K562 (cell line): ENCODE measurements at regions not wholly inside any gene's neighbourhood (a gene's known extent, or its start where the extent isn't known, plus 50 kb on each side); places are given as distances from the start of the nearest gene placed in this dataset.

Experiments used
- ATAC-seq: fragments of 200-7000 bp; cut with Tn5 transposase; 3 replicates; pipeline ENCODE4 v1.9.1; 2020; ENCODE audit warnings: moderate library complexity
- BruUV-seq: library from RNA; stranded (reverse); fragments of 400-500 nt; replicated peaks from 2 replicates; lab custom pipeline; 2021; lab: Mats Ljungman, UMichigan
- CTCF ChIA-PET: fragments of 300-600 bp; formaldehyde crosslinking; extraction: SDS; loops from one replicate; lab custom pipeline; 2021; ENCODE audit warnings: low intra/inter-chr PET ratio; lab: Yijun Ruan, JAX
- POLR2A ChIA-PET: fragments of 300-600, 350-650 bp; sonication (Branson Sonifier 250); formaldehyde crosslinking; extraction: SDS; loops from one replicate; lab custom pipeline; 2021; ENCODE audit warnings: antibody characterized with exemption, inconsistent platforms; lab: Yijun Ruan, JAX
- DNase-seq, 4 experiments: peaks; one replicate each; pipeline versions ENCODE4 v3.0.0 to v3.0.0-alpha.2; 2011 to 2018; ENCODE audit warnings: low spot score in 3 of 4, mixed read lengths in 3 of 4; ENCODE audit errors: extremely low read depth in 1 of 4
- FAIRE-seq: peaks from 2 replicates; lab custom pipeline; 2011; peaks lifted over from hg19 to GRCh38; lab: Jason Lieb, UNC
- H2AFZ ChIP-seq: 2 replicates; pipeline ENCODE4 v1.6.0; 2011; ENCODE audit warnings: low read depth, low read length, control low read depth, inconsistent platforms
- H3K27ac ChIP-seq: fragments of 200-600 bp; 3 replicates; pipeline ENCODE4 v1.8.0; 2011; ENCODE audit warnings: low read depth, mild to moderate bottlenecking, control low read depth, inconsistent platforms, low read length, moderate library complexity, mixed read lengths; ENCODE audit errors: extremely low read depth
- H3K27me3 ChIP-seq, 2 experiments: fragments of 300-600 bp in 1 of 2; 2 replicates in 1 of 2; 3 replicates in 1 of 2; pipeline versions ENCODE4 v1.6.0 to v1.8.0; 2011; ENCODE audit warnings: inconsistent platforms in 2 of 2, low read length in 2 of 2, mild to moderate bottlenecking in 1 of 2, mixed read lengths in 1 of 2, moderate library complexity in 1 of 2; ENCODE audit not compliant: control insufficient read depth in 2 of 2, insufficient read depth in 2 of 2
- H3K36me3 ChIP-seq: fragments of 300-600 bp; 3 replicates; pipeline ENCODE4 v1.8.0; 2011; ENCODE audit warnings: mild to moderate bottlenecking, low read length, inconsistent platforms; ENCODE audit not compliant: control insufficient read depth, insufficient read depth
- H3K4me1 ChIP-seq, 2 experiments: fragments of 200-600 bp in 1 of 2; replicated peaks in 1 of 2; 2 replicates in 1 of 2; 3 replicates in 1 of 2; pipeline versions ENCODE4 v1.5.1 to v1.8.0; 2011; ENCODE audit warnings: inconsistent platforms in 2 of 2, low read length in 2 of 2, mild to moderate bottlenecking in 1 of 2, mixed read lengths in 1 of 2, moderate library complexity in 1 of 2; ENCODE audit not compliant: control insufficient read depth in 2 of 2, insufficient read depth in 2 of 2
- H3K4me2 ChIP-seq: 2 replicates; pipeline ENCODE4 v1.6.1; 2011; ENCODE audit warnings: low read length, control low read depth, inconsistent platforms, mixed read lengths; ENCODE audit not compliant: insufficient read depth
- H3K4me3 ChIP-seq: fragments of 200-600 bp; sonication (generic), shearing (Covaris generic); 2 replicates; pipeline ENCODE4 v1.5.1; 2016; ENCODE audit warnings: control low read depth, inconsistent platforms
- H3K79me2 ChIP-seq: fragments of 200-600 bp; 3 replicates; pipeline ENCODE4 v1.8.0; 2011; ENCODE audit warnings: low read length, inconsistent platforms; ENCODE audit not compliant: control insufficient read depth, insufficient read depth
- H3K9ac ChIP-seq, 2 experiments: 2 replicates each; pipeline versions ENCODE4 v1.6.0 to v1.6.1; 2011; ENCODE audit warnings: low read depth in 2 of 2, low read length in 2 of 2, control low read depth in 1 of 2, inconsistent platforms in 1 of 2, mild to moderate bottlenecking in 1 of 2, mixed read lengths in 1 of 2; ENCODE audit not compliant: insufficient read depth in 1 of 2
- H3K9me1 ChIP-seq: one replicate; pipeline ENCODE4 v1.6.0; 2011; ENCODE audit warnings: inconsistent platforms, mild to moderate bottlenecking, low read length, moderate library complexity; ENCODE audit not compliant: control insufficient read depth, insufficient read depth
- H3K9me3 ChIP-seq: replicated peaks from 2 replicates; pipeline ENCODE4 v1.5.1; 2011; ENCODE audit warnings: low read depth, low read length, inconsistent platforms; ENCODE audit not compliant: control insufficient read depth, insufficient read depth
- H4K20me1 ChIP-seq: replicated peaks from 2 replicates; pipeline ENCODE4 v1.6.1; 2011; ENCODE audit warnings: low read length, inconsistent platforms, mixed read lengths; ENCODE audit not compliant: control insufficient read depth, insufficient read depth
- BCL6 ChIP-seq: fragments of 250-450 bp; sonication (Bioruptor Pico); IDR thresholded peaks from 2 replicates; pipeline ENCODE4 v1.4.0; 2020
- KDM1A ChIP-seq, 2 experiments: fragments of 450-650 bp; IDR thresholded peaks; 2 replicates each; pipeline ENCODE4 v1.6.1; 2016; ENCODE audit warnings: mild to moderate bottlenecking in 2 of 2
- KLF1 ChIP-seq: fragments of 450-650 bp; IDR thresholded peaks from 2 replicates; pipeline ENCODE4 v1.6.1; 2016; ENCODE audit warnings: missing genetic modification characterization, missing compliant biosample characterization
- WGBS: fragments of 100-300 bp; shearing (Covaris generic); methylation state at CpG from one replicate; pipeline ENCODE4 v1.1.6; 2016; ENCODE audit warnings: low coverage, mixed read lengths; ENCODE audit not compliant: insufficient coverage; ENCODE audit errors: missing lambda C conversion rate; 5-methylcytosine and 5-hydroxymethylcytosine counted together
- in situ Hi-C: fragments of 300-500 bp; cut with MboI; formaldehyde crosslinking; loops from 4 replicates; pipeline ENCODE4 v1.15.0; 2018; ENCODE audit warnings: inconsistent platforms, mixed read lengths
- intact Hi-C: fragments of 100-400 bp; cut with micrococcal nuclease; formaldehyde crosslinking; loops from 2 replicates; pipeline ENCODE4 v1.14.2; 2022
- TF ChIP-seq, protein P1 (sequence below), 2 experiments: fragments of 450-650 bp in 1 of 2; sonication (generic) in 1 of 2; formaldehyde crosslinking; conservative IDR thresholded peaks; 2 replicates each; pipeline versions ENCODE4 v1.4.0 to v1.8.1; 2020 to 2022; ENCODE audit warnings: mild to moderate bottlenecking in 1 of 2, missing genetic modification reagents in 1 of 2
- TF ChIP-seq, protein P2 (sequence below): fragments of 250-450 bp; sonication (Bioruptor Pico); IDR thresholded peaks from 2 replicates; pipeline ENCODE4 v1.6.1; 2021; ENCODE audit warnings: mild to moderate bottlenecking

DNA sequence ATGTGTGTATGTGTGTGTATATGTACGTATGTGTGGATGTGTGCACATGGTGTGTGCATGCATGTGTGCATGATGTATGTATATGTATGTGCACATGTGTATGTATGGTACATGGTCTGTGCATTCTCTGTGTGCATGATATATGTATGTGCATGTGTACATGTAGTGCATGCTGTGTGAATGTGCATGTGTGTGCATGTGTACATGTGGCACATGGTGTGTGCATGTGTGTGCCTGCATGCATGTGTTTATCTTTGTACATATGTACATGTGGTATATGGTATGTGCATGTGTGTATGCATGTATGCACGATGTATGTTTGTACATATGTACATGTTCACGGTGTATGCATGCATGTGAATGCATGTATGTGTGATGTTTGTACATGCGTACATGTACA, 383.7 kb downstream of the TYW1 start:
- Histone ChIP-seq H3K9me1 (no peaks in the 10 kb centered on the region), H3K9ac (no peak overlapping the region), H3K4me3 (no peak overlapping the region), H3K9me3 (peaks cover 8% of the 10 kb centered on the region), H2AFZ (no peak overlapping the region), H4K20me1 (no peaks in the 10 kb centered on the region), H3K4me2 (no peak overlapping the region), H3K4me1 (no peaks in the 10 kb centered on the region; a peak in 1 of 5 replicates), H3K36me3 (no peaks in the 10 kb centered on the region), H3K79me2 (no peaks in the 10 kb centered on the region), H3K27ac (no peak overlapping the region), H3K27me3 (peaks cover 3 to 7% of the 10 kb centered on the region in 2 experiments; a peak in 2 of 5 replicates)
- no peak for FAIRE-seq
- intact Hi-C loops (no loop called here), in situ Hi-C loops (no loop called here)
- no peak for DNase-seq
- BruUV-seq: no TSS peak
- WGBS: 0% methylated on average over 4 of the region's 4 CpGs
- ATAC-seq: no peak
- POLR2A ChIA-PET: no interaction called here
- CTCF ChIA-PET: no interaction called here
- TF ChIP-seq, protein P1, sequence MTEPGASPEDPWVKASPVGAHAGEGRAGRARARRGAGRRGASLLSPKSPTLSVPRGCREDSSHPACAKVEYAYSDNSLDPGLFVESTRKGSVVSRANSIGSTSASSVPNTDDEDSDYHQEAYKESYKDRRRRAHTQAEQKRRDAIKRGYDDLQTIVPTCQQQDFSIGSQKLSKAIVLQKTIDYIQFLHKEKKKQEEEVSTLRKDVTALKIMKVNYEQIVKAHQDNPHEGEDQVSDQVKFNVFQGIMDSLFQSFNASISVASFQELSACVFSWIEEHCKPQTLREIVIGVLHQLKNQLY (CRISPR knock-in tag; conservative IDR thresholded peaks at IDR 0.05): no peak
- TF ChIP-seq KDM1A (IDR thresholded peaks at IDR 0.05) (peak in 1 of 2 experiments; percentile 39; a peak in 1 of 4 replicates), BCL6 (no peak)

DNA sequence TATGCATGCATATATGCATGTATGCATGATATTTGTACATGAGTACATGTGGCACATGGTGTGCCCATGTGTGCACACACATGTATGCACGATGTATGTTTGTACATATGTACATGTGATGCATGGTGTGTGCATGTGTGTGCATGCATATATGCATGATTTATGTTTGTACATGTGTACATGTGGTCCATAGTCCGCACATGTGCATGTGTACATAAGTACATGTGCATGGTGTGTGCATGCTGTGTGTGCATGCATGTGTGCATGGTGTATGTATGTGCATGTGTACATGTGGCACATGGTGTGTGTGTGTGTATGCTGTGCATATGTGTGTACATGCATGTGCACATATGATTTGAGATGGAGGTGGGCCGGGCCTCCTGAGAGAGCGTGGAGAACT, 384.2 kb downstream of the TYW1 start:
- no peaks in the 10 kb centered on the region for H3K9me1 ChIP-seq
- CTCF ChIA-PET: no interaction called here
- no peak for FAIRE-seq
- BruUV-seq: no TSS peak
- H3K4me3 ChIP-seq: no peak overlapping the region
- 5% methylated on average over 4 of the region's 4 CpGs for WGBS
- peaks cover 8% of the 10 kb centered on the region for H3K9me3 ChIP-seq
- ATAC-seq: no peak
- in situ Hi-C loops (no loop called here), intact Hi-C loops (no loop called here)
- H3K9ac ChIP-seq: no peak overlapping the region
- no peaks in the 10 kb centered on the region; a peak in 1 of 5 replicates for H3K4me1 ChIP-seq
- POLR2A ChIA-PET: no interaction called here
- peaks cover 3 to 7% of the 10 kb centered on the region in 2 experiments; a peak in 2 of 5 replicates for H3K27me3 ChIP-seq
- no peak overlapping the region for H2AFZ ChIP-seq
- H3K79me2 ChIP-seq: no peaks in the 10 kb centered on the region
- no peak overlapping the region for H3K4me2 ChIP-seq
- TF ChIP-seq, protein P2, sequence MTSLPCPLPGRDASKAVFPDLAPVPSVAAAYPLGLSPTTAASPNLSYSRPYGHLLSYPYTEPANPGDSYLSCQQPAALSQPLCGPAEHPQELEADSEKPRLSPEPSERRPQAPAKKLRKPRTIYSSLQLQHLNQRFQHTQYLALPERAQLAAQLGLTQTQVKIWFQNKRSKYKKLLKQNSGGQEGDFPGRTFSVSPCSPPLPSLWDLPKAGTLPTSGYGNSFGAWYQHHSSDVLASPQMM: no peak
- no peak for TF ChIP-seq KLF1
- H4K20me1 ChIP-seq: no peaks in the 10 kb centered on the region
- H3K27ac ChIP-seq: no peak overlapping the region; the same call in 2 of the 3 replicates
- no peaks in the 10 kb centered on the region for H3K36me3 ChIP-seq
- no peak for DNase-seq
